GM23338 (cell line): ENCODE measurements at regions not wholly inside any gene's neighbourhood (a gene's known extent, or its start where the extent isn't known, plus 50 kb on each side); places are given as distances from the start of the nearest gene placed in this dataset.

ENCODE experiments used
- ATAC-seq: fragments of 200-7000 bp; cut with Tn5 transposase; 3 replicates; pipeline ENCODE4 v1.9.1; 2020
- DNase-seq: peaks from one replicate; pipeline ENCODE4 v3.0.0-alpha.2; 2015; ENCODE audit warnings: low spot score
- H2AFZ ChIP-seq: fragments of 200-600 bp; sonication (generic); 2 replicates; pipeline ENCODE4 v1.8.0; 2016; ENCODE audit warnings: antibody characterized with exemption, mild to moderate bottlenecking, moderate library complexity
- H3F3A ChIP-seq: fragments of 200-600 bp; sonication (generic); replicated peaks from 2 replicates; pipeline ENCODE4 v1.8.0; 2017; ENCODE audit warnings: antibody characterized with exemption, mixed run types, low read depth
- H3K27ac ChIP-seq: fragments of 200-600 bp; sonication (generic); 2 replicates; pipeline ENCODE4 v1.6.1; 2016; ENCODE audit warnings: low read depth
- H3K27me3 ChIP-seq: fragments of 200-600 bp; sonication (generic); 2 replicates; pipeline ENCODE4 v1.8.0; 2016; ENCODE audit warnings: mild to moderate bottlenecking, mixed run types, moderate library complexity; ENCODE audit not compliant: insufficient read depth
- H3K36me3 ChIP-seq: fragments of 200-600 bp; sonication (generic); 2 replicates; pipeline ENCODE4 v1.8.0; 2016; ENCODE audit warnings: mild to moderate bottlenecking; ENCODE audit not compliant: insufficient read depth
- H3K4me1 ChIP-seq: fragments of 200-600 bp; sonication (generic); 2 replicates; pipeline ENCODE4 v1.8.0; 2016; ENCODE audit warnings: mild to moderate bottlenecking, moderate library complexity; ENCODE audit not compliant: insufficient read depth
- H3K4me2 ChIP-seq: fragments of 200-600 bp; sonication (generic); 2 replicates; pipeline ENCODE4 v1.7.1; 2017; ENCODE audit warnings: mixed run types
- H3K4me3 ChIP-seq: fragments of 200-600 bp; sonication (generic); 2 replicates; pipeline ENCODE4 v1.6.1; 2016; ENCODE audit warnings: mixed run types
- H3K79me2 ChIP-seq: fragments of 200-600 bp; sonication (generic); replicated peaks from 2 replicates; pipeline ENCODE4 v1.8.0; 2017; ENCODE audit warnings: mild to moderate bottlenecking; ENCODE audit not compliant: insufficient read depth
- H3K9me2 ChIP-seq: fragments of 200-600 bp; sonication (generic); 2 replicates; pipeline ENCODE4 v1.8.0; 2017; ENCODE audit not compliant: insufficient read depth
- H4K20me1 ChIP-seq: fragments of 200-600 bp; sonication (generic); replicated peaks from 2 replicates; pipeline ENCODE4 v1.8.0; 2017; ENCODE audit warnings: mild to moderate bottlenecking; ENCODE audit not compliant: insufficient read depth
- H3K27ac Mint-ChIP-seq: 2 replicates; pipeline ENCODE4 v1.8.0; 2020; ENCODE audit warnings: inconsistent platforms, mild to moderate bottlenecking, moderate library complexity, mixed read lengths
- H3K27me3 Mint-ChIP-seq: 3 replicates; pipeline ENCODE4 v1.8.0; 2022; ENCODE audit warnings: low read depth, mild to moderate bottlenecking, moderate library complexity, mixed read lengths, inconsistent platforms; ENCODE audit not compliant: insufficient read depth, poor library complexity
- H3K36me3 Mint-ChIP-seq: 3 replicates; pipeline ENCODE4 v1.8.0; 2021; ENCODE audit warnings: low read depth, mild to moderate bottlenecking, inconsistent platforms, moderate library complexity, mixed read lengths
- H3K4me1 Mint-ChIP-seq: 3 replicates; pipeline ENCODE4 v1.8.0; 2020; ENCODE audit warnings: mild to moderate bottlenecking, inconsistent platforms, mixed read lengths
- H3K4me3 Mint-ChIP-seq: 3 replicates; pipeline ENCODE4 v1.8.0; 2021; ENCODE audit warnings: moderate library complexity, mild to moderate bottlenecking, inconsistent platforms, mixed read lengths
- H3K9me3 Mint-ChIP-seq: 3 replicates; pipeline ENCODE4 v1.8.0; 2020; ENCODE audit warnings: moderate library complexity, mild to moderate bottlenecking, inconsistent platforms, mixed read lengths
- CREB1 ChIP-seq: fragments of 250-450 bp; sonication (Bioruptor Pico); IDR thresholded peaks from 2 replicates; pipeline ENCODE4 v1.5.0; 2020; ENCODE audit warnings: low read depth, mild to moderate bottlenecking, moderate library complexity
- NANOG ChIP-seq: IDR thresholded peaks from 2 replicates; pipeline ENCODE4 v1.6.1; 2016; ENCODE audit warnings: antibody characterized with exemption, borderline replicate concordance
- ZNF114 ChIP-seq: fragments of 250-450 bp; sonication (Bioruptor Pico); IDR thresholded peaks from 2 replicates; pipeline ENCODE4 v1.5.0; 2020; ENCODE audit warnings: mild to moderate bottlenecking, moderate library complexity
- ZNF331 ChIP-seq: fragments of 250-450 bp; sonication (Bioruptor Pico); IDR thresholded peaks from 2 replicates; pipeline ENCODE4 v1.5.0; 2020; ENCODE audit warnings: low read depth, mild to moderate bottlenecking, moderate library complexity
- TF ChIP-seq, protein P1 (sequence below), 2 experiments: fragments of 200-600 bp in 1 of 2; sonication (generic) in 1 of 2; conservative IDR thresholded peaks; 2 replicates each; pipeline versions ENCODE4 v1.5.1 to v1.6.1; 2016 to 2017; ENCODE audit warnings: antibody characterized with exemption in 2 of 2, low read depth in 2 of 2, mild to moderate bottlenecking in 2 of 2, moderate library complexity in 1 of 2
- TF ChIP-seq, protein P2 (sequence below): IDR thresholded peaks from 2 replicates; pipeline ENCODE4 v1.6.1; 2016; ENCODE audit warnings: antibody characterized with exemption
- TF ChIP-seq, protein P3 (sequence below): IDR thresholded peaks from one replicate; pipeline ENCODE4 v1.6.1; 2018; ENCODE audit warnings: antibody characterized with exemption; ENCODE audit not compliant: unreplicated experiment
- TF ChIP-seq, protein P4 (sequence below): fragments of 250-450 bp; sonication (Bioruptor Pico); IDR thresholded peaks from 2 replicates; pipeline ENCODE4 v1.5.0; 2020; ENCODE audit warnings: mild to moderate bottlenecking, moderate library complexity

DNA sequence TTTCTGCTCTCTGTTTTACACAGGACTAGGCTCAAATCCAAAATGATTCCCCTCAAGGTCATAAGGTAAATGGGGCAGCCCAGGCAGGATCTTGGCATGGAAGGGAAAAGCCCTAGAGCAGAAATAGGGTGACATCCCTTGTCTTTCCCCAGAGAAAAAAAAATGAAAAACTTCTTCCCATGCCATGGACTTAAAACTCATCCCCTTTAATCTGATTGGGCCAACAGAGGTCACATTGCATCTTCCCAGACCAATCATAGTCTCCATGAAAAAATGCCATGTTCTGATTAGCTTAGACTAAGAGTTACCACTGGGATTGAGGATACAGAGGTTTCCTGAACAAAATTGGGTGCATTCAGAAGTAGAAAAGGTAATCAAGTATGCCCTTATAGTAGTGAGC lies 241.3 kb upstream of the LRTM1 start:
- Histone ChIP-seq H3K27me3 (no peaks in the 10 kb centered on the region), H3K9me2 (0 out of 2 replicates have a peak, but pooled peaks cover 8% of the 10 kb centered on the region), H3F3A (no peaks in the 10 kb centered on the region), H4K20me1 (no peaks in the 10 kb centered on the region), H2AFZ (no peak overlapping the region), H3K27ac (no peak overlapping the region), H3K36me3 (no peaks in the 10 kb centered on the region), H3K4me2 (no peak overlapping the region), H3K79me2 (no peaks in the 10 kb centered on the region), H3K4me3 (no peak overlapping the region), H3K4me1 (no peaks in the 10 kb centered on the region)
- Mint-ChIP-seq H3K27me3 (peaks cover 2% of the 10 kb centered on the region), H3K27ac (no peak overlapping the region), H3K9me3 (no peaks in the 10 kb centered on the region), H3K4me1 (peaks cover 3% of the 10 kb centered on the region; the same call in 2 of the 3 replicates), H3K36me3 (no peaks in the 10 kb centered on the region), H3K4me3 (no peak overlapping the region)
- ATAC-seq (no peak), DNase-seq (no peak)
- TF ChIP-seq, protein P1, sequence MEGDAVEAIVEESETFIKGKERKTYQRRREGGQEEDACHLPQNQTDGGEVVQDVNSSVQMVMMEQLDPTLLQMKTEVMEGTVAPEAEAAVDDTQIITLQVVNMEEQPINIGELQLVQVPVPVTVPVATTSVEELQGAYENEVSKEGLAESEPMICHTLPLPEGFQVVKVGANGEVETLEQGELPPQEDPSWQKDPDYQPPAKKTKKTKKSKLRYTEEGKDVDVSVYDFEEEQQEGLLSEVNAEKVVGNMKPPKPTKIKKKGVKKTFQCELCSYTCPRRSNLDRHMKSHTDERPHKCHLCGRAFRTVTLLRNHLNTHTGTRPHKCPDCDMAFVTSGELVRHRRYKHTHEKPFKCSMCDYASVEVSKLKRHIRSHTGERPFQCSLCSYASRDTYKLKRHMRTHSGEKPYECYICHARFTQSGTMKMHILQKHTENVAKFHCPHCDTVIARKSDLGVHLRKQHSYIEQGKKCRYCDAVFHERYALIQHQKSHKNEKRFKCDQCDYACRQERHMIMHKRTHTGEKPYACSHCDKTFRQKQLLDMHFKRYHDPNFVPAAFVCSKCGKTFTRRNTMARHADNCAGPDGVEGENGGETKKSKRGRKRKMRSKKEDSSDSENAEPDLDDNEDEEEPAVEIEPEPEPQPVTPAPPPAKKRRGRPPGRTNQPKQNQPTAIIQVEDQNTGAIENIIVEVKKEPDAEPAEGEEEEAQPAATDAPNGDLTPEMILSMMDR (conservative IDR thresholded peaks at IDR 0.05; ENCODE audit: low read depth in 2 of 2) = no peak
- TF ChIP-seq, protein P2, sequence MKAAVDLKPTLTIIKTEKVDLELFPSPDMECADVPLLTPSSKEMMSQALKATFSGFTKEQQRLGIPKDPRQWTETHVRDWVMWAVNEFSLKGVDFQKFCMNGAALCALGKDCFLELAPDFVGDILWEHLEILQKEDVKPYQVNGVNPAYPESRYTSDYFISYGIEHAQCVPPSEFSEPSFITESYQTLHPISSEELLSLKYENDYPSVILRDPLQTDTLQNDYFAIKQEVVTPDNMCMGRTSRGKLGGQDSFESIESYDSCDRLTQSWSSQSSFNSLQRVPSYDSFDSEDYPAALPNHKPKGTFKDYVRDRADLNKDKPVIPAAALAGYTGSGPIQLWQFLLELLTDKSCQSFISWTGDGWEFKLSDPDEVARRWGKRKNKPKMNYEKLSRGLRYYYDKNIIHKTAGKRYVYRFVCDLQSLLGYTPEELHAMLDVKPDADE = no peak
- no peak for TF ChIP-seq NANOG
- TF ChIP-seq, protein P3, sequence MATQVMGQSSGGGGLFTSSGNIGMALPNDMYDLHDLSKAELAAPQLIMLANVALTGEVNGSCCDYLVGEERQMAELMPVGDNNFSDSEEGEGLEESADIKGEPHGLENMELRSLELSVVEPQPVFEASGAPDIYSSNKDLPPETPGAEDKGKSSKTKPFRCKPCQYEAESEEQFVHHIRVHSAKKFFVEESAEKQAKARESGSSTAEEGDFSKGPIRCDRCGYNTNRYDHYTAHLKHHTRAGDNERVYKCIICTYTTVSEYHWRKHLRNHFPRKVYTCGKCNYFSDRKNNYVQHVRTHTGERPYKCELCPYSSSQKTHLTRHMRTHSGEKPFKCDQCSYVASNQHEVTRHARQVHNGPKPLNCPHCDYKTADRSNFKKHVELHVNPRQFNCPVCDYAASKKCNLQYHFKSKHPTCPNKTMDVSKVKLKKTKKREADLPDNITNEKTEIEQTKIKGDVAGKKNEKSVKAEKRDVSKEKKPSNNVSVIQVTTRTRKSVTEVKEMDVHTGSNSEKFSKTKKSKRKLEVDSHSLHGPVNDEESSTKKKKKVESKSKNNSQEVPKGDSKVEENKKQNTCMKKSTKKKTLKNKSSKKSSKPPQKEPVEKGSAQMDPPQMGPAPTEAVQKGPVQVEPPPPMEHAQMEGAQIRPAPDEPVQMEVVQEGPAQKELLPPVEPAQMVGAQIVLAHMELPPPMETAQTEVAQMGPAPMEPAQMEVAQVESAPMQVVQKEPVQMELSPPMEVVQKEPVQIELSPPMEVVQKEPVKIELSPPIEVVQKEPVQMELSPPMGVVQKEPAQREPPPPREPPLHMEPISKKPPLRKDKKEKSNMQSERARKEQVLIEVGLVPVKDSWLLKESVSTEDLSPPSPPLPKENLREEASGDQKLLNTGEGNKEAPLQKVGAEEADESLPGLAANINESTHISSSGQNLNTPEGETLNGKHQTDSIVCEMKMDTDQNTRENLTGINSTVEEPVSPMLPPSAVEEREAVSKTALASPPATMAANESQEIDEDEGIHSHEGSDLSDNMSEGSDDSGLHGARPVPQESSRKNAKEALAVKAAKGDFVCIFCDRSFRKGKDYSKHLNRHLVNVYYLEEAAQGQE = no peak
- TF ChIP-seq ZNF331 (CRISPR knock-in tag) = no peak
- no peak for TF ChIP-seq ZNF114 (CRISPR knock-in tag)
- TF ChIP-seq CREB1 = no peak
- TF ChIP-seq, protein P4, sequence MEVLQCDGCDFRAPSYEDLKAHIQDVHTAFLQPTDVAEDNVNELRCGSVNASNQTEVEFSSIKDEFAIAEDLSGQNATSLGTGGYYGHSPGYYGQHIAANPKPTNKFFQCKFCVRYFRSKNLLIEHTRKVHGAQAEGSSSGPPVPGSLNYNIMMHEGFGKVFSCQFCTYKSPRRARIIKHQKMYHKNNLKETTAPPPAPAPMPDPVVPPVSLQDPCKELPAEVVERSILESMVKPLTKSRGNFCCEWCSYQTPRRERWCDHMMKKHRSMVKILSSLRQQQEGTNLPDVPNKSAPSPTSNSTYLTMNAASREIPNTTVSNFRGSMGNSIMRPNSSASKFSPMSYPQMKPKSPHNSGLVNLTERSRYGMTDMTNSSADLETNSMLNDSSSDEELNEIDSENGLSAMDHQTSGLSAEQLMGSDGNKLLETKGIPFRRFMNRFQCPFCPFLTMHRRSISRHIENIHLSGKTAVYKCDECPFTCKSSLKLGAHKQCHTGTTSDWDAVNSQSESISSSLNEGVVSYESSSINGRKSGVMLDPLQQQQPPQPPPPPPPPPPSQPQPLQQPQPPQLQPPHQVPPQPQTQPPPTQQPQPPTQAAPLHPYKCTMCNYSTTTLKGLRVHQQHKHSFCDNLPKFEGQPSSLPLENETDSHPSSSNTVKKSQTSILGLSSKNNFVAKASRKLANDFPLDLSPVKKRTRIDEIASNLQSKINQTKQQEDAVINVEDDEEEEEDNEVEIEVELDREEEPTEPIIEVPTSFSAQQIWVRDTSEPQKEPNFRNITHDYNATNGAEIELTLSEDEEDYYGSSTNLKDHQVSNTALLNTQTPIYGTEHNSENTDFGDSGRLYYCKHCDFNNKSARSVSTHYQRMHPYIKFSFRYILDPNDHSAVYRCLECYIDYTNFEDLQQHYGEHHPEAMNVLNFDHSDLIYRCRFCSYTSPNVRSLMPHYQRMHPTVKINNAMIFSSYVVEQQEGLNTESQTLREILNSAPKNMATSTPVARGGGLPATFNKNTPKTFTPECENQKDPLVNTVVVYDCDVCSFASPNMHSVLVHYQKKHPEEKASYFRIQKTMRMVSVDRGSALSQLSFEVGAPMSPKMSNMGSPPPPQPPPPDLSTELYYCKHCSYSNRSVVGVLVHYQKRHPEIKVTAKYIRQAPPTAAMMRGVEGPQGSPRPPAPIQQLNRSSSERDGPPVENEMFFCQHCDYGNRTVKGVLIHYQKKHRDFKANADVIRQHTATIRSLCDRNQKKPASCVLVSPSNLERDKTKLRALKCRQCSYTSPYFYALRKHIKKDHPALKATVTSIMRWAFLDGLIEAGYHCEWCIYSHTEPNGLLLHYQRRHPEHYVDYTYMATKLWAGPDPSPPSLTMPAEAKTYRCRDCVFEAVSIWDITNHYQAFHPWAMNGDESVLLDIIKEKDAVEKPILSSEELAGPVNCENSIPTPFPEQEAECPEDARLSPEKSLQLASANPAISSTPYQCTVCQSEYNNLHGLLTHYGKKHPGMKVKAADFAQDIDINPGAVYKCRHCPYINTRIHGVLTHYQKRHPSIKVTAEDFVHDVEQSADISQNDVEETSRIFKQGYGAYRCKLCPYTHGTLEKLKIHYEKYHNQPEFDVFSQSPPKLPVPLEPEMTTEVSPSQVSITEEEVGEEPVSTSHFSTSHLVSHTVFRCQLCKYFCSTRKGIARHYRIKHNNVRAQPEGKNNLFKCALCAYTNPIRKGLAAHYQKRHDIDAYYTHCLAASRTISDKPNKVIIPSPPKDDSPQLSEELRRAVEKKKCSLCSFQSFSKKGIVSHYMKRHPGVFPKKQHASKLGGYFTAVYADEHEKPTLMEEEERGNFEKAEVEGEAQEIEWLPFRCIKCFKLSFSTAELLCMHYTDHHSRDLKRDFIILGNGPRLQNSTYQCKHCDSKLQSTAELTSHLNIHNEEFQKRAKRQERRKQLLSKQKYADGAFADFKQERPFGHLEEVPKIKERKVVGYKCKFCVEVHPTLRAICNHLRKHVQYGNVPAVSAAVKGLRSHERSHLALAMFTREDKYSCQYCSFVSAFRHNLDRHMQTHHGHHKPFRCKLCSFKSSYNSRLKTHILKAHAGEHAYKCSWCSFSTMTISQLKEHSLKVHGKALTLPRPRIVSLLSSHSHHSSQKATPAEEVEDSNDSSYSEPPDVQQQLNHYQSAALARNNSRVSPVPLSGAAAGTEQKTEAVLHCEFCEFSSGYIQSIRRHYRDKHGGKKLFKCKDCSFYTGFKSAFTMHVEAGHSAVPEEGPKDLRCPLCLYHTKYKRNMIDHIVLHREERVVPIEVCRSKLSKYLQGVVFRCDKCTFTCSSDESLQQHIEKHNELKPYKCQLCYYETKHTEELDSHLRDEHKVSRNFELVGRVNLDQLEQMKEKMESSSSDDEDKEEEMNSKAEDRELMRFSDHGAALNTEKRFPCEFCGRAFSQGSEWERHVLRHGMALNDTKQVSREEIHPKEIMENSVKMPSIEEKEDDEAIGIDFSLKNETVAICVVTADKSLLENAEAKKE = no peak
